ENCODE measurements at regions not wholly inside any gene's neighbourhood (a gene's known extent, or its start where the extent isn't known, plus 50 kb on each side); places are given as distances from the start of the nearest gene placed in this dataset.

GRCh38 chr21:25489673-25490072, 117.6 kb downstream of the MRPL39 start:
- no peak for TF ChIP-seq CTCF (IDR thresholded peaks at IDR 0.05)
- no peak for TF ChIP-seq POLR2A (IDR thresholded peaks at IDR 0.05)
